DMS53 treated with DMSO at 0.1 percent for 48 hours (cell line): ENCODE measurements at regions not wholly inside any gene's neighbourhood (a gene's known extent, or its start where the extent isn't known, plus 50 kb on each side); places are given as distances from the start of the nearest gene placed in this dataset.

Experiments
- DNase-seq: peaks from one replicate; lab custom pipeline; 2025; ENCODE audit not compliant: unreplicated experiment; lab: John Stamatoyannopoulos, UW

GRCh38 chr13:69450245-69450644 is 657.4 kb upstream of the ATXN8OS start:
- no peak for DNase-seq

- no peak for DNase-seq
Observed at GRCh38 chr13:69425235-69425634, 682.4 kb upstream of the ATXN8OS start.

DNA sequence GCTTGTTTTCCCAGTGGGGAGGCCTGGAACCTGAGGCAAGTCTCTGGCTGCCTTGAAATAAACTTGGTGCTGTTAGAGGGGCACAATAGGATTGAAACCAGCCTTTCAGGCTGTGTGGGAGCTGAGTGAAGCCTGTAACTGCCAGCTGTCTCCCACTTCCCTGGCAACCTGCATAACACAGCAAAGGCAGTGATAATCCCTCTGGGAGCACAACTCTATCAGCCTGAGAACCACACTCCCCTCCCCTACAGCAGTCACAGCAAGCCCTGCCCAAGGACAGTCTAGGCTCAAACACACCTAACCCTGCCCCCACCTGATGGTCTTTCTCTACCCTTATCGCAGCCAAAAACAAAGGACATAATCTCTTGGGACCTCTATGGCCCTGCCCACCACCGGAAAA is 683.8 kb upstream of the ATXN8OS start:
- DNase-seq, result no peak

- DNase-seq, result no peak
Observed at GRCh38 chr13:69418319-69418718, 689.3 kb upstream of the ATXN8OS start.

DNA sequence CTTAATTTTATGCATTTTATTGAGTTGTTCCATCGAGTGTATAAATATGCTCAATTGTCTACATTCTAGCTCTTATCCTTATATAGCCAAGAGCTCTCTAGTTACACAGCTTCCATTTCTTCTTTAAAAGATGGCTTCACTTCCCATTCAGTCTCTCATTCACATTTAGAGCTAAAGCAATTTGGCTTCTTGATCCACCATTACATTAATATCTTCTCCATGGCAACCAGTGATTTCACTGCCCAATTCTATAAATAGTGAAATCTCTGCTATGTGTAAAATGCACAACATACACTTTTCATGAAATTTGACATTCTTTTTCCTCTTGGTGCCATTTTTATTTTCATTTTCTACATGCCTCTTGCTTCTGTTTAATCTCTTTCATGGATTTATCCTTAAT is 696.9 kb upstream of the ATXN8OS start:
- DNase-seq, result no peak

- DNase-seq, result no peak
Observed at GRCh38 chr13:69391756-69392155, 715.9 kb upstream of the ATXN8OS start.

DNA sequence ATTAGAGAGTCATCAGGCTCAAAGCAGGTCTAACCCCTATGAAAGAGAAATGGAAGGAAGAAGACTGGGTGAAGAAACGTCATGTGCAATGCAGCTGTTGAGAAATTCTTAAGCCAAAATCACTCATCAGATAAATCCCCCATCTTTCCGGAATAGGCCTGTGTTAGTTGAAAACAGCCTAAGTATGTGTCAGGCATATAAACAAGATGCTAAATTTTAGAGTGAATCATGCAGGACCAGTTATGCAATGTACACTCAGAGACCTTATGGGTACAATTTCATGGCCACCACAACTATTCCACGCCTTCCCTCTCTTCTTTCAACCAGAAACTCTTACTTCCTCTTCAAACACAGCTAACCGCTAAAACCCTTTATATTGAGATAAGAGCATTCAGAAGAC is 717.7 kb upstream of the ATXN8OS start:
- DNase-seq, result no peak

- DNase-seq, result no peak
Observed at GRCh38 chr13:69373747-69374425, 733.7 kb upstream of the ATXN8OS start.

DNA sequence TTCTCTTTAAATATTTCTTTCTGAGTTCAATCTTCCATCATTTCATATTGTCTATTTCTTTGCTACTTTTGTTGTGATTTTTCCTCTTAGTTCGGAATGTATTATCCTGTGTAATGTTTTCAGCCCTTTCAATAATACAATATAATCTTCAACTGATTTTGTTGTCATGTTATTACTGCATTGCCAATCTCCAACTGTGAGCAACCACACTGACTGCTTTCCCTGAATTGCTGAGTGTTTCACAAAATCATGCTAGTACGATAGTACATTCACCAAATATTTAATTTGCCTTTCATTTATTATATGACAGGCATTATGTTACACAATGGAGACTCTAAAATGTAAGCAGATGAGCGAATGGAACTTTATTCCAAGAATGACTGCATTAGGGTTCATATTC is 744.3 kb upstream of the ATXN8OS start:
- DNase-seq, result no peak

DNA sequence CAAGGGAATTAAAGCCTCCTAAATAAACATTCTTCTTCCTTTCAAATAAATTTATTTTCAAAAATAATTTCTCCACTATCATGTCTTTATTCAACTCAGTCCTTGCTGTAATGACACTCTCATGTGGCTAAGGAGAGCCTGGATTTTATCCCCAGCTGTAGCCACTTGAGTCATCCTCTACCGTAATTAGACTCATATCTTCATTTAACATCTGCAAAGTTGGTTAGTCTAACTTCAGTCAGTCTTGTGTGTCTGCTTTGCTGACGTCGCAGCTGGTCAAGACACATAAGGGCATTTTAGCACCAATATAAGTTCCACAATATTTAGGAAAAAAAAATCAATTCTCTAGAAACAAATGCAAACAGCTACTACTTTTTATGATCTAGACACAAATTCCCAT is 776.4 kb upstream of the ATXN8OS start:
- DNase-seq, result no peak

DNA sequence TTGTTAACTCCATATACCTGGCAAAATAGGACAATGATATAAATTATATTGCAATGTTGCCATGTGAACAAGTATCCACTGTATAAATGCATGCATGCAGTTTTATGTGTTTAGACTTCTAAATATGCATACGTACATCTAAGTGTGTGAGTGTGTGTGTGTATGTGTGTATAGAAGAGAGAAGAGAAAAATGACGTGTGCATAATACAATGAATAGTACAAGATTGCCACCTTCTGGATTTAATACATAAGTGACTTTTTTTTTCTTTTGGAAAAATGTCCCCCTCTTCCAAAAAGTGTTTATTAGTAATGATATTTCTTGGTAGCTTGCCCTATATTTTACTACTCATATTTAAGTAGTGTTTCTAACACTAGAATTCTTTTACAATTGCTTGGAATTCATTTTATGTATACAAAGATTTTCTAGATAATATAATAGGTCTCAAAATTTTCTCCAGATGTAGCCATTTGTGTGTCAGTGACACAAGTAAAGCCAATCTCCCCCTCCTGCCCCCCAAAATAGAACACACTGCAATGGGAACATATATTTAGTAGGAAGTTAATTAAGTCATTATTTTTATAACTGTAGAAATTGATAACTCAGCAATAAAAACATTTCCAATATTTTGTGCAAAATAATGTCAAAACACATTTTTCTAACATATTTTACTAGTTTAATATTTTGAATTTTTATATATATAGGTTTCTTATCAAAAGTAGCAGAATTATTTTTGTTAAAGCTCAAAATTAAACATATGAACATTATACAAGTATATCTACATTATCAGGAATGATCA is 783.3 kb upstream of the ATXN8OS start:
- DNase-seq, result peak; percentile 27

DNA sequence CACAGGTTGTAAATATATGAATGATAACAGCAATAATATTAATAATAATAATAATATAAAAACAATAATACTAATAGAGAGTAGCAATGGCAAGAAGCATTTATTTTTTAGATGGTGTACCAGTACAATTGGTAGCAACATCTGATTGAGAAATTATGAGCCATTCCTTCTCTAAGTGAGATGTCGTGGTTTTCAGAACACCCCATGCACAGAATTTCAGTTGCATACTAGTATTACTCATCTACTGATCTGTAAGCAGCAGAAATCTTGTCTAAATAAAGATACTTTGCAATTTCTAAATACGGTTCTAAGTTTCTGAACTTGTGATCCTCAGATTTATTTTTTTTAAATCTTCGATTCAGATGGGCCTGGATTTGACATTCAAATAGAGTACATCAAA is 788.0 kb upstream of the ATXN8OS start:
- DNase-seq, result no peak

DNA sequence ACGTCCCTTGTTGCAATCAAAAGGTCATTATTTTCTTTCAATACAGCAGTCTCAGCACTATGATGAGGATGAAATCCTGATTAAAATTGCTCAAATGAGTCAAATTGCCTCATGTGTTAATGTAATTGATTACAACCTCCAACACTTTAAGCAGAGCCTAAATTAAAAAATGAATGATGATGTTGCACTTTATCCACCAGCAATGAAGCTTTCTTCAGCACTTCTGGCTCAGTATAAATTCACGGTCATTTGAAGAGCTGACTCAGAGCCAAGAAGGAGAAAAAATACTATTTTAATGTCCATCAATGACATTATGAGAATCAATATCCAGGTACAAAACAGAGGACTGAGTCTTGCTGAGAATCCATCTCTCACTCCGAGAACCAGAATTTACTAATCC is 792.6 kb upstream of the ATXN8OS start:
- no peak for DNase-seq

DNA sequence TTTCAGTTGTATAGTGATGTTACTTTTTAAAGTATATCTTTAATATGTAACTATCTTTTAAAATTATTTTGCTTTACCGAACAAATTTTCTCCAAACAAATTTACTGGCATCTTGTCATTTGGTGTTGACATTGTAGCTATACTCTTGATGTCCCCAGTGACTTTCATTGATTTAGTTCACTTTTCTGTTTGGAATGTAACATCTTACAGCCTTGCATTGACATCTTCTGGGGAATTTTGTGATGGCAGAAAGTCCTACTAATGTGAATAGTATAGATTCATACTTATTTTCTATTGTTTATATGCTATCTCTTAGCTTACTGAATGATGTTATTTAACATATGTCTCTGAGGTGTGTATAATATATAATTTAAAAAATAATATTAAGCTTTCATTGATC is 800.9 kb upstream of the ATXN8OS start:
- DNase-seq, result no peak

DNA sequence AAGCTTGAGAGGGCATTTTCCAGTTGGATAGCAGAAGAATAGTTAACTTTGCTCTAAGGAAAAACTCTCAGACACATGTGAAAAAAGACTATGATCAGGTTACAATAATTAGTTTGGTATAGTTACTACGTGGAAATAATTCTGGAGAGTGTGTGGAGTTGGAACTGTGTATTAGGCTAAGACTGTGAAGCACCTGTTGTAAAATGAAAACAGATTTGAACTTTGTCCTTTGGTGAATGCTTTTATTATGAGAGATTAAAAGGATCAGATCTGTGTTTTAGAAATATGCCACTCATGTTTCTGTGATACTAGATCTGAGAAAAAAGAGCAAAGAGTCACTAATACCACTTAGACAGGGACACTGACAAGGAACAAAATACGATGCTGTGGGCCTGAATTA is 807.5 kb upstream of the ATXN8OS start:
- DNase-seq, result no peak

GRCh38 chr13:69296130-69296529 is 811.5 kb upstream of the ATXN8OS start:
- DNase-seq, result no peak

- DNase-seq, result no peak
Observed at GRCh38 chr13:69292789-69293425, 814.7 kb upstream of the ATXN8OS start.

DNA sequence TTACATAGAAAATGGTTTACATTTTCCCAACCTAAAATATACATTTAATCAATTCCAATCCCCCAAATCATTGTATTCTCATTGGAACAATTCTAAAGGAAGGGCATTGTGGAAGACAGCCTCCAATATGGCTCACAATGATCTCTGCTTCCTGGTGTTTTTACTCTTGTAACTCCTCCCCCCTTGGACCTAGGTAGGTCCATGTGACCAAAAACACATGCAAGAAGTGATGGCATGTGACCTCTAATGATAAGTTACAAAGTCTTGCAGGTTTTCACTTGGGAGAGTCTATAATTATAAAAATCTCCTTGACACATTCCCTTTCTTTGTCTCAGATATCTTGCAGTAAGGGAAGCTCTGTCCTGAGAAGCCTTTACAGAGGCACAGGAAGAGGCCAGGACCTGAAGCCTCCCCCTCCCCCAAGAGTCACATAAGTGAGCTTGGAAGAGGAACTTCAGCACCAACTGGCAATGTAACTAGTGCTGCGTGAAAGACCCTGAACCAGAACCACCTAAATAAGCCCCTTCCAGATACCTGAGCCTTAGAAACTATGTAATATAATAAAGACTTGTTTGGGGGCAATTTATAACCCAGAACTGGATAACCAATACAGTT is 816.2 kb upstream of the ATXN8OS start:
- DNase-seq, result no peak

- no peak for DNase-seq
Observed at GRCh38 chr13:69288026-69288425, 819.6 kb upstream of the ATXN8OS start.

GRCh38 chr13:69287050-69287698 is 820.5 kb upstream of the ATXN8OS start:
- DNase-seq, result no peak

- no peak for DNase-seq
Observed at GRCh38 chr13:69283837-69284236, 823.8 kb upstream of the ATXN8OS start.
